ENCODE measurements at regions not wholly inside any gene's neighbourhood (a gene's known extent, or its start where the extent isn't known, plus 50 kb on each side); places are given as distances from the start of the nearest gene placed in this dataset.
A peak's percentile ranks its signal among the peaks of the same experiment; 100 is the strongest.

DNA sequence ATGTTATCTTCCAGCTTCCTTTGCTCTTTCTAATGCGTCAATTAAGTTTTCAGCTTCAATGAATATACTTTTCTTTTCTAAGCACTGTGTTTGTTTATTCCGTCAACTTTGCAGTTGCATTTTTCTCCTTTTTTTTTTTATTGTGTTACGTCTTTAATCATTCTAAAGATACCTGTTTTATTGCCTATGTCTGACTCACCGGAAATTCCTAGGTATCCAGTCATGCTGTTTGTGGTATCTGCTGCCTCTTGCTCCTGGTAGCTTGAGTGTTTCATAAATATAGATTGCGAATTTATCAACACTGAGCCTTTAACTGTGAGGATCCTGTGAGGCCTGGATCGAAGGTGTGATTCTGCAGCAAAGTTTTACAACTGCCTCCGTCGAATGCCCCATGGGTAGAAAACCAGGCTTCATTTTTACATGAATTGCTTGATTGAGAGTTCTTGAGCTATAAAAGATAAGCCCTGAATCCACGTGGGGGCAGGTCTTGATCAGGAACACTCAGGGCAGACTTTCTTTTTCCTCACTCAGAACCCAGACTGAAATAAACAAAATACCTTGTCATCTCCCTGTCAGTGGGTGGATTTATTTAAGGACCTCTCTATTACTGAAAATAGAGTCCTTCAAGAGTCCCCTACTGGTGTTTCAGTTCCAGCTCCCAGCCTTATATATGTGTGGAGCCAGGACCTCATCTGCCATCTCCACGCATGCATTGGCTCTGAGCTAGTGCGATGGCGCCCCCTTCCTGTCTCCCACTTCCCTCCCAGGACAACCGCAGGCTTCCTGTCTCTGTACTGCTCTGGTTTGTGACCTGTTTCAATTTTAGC lies 60.1 kb upstream of the LRRC1 start:
- intact Hi-C loops (cut with DNase I) = no loop called here
- Histone ChIP-seq H3K36me3 (no peaks in the 10 kb centered on the region), H3K27ac (no peak overlapping the region), H3K27me3 (replicated peaks; ENCODE audit: insufficient read depth) (no peaks in the 10 kb centered on the region), H3K4me3 (no peak overlapping the region), H3K4me1 (replicated peaks) (no peaks in the 10 kb centered on the region), H3K9me3 (no peaks in the 10 kb centered on the region)
- TF ChIP-seq POLR2A (IDR thresholded peaks at IDR 0.05) (no peak), POLR2AphosphoS5 (IDR thresholded peaks at IDR 0.05) (peak; percentile 17)
- WGBS = 59% methylated on average over 13 of the region's 13 CpGs
- DNase-seq (ENCODE audit: low spot score) = no peak

DNA sequence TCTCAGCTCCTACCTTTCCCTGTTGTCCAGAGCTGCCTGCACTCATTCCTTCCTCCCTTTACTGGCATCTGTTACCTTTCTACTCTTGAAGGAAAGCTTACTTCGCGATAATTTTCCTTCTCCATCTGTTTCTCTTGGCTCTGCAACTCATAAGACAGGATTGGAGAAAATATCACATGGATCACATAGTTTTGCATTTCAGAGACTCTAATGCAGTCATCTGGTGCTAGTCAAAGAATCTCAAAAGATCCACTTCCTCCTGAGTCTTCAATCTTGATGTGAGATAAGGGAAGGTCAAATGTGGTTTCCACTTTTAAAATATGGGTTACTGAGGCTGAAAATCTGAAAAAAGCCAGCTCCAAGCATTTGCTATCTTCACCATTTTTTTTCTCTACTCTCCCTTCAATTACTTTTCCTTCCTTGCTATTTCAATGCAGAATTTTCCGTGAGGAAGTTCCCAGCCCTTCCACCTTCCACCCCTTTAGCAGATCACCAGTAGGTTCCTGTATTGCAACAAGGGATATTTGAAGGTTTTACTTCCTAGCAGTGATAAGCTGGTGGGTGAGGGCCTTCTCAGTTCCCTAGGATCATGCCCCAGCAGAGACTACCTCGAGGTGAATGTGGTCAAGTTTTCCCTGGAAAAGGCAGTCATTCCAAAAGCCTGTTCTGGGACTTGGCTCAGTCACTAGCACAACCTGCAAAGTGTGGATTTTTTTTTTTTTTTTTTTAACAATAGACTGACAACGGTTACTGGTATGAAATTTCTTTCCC lies 62.8 kb upstream of the LRRC1 start:
- Histone ChIP-seq H3K4me1 (replicated peaks) (no peaks in the 10 kb centered on the region), H3K9me3 (no peaks in the 10 kb centered on the region), H3K4me3 (no peak overlapping the region), H3K27me3 (replicated peaks; ENCODE audit: insufficient read depth) (no peaks in the 10 kb centered on the region), H3K27ac (no peak overlapping the region), H3K36me3 (no peaks in the 10 kb centered on the region)
- TF ChIP-seq POLR2A (IDR thresholded peaks at IDR 0.05) (no peak), CTCF (IDR thresholded peaks at IDR 0.05) (no peak), POLR2AphosphoS5 (IDR thresholded peaks at IDR 0.05) (no peak)
- intact Hi-C loops (cut with DNase I) = no loop called here
- WGBS = 68% methylated on average over 5 of the region's 5 CpGs
- no peak for DNase-seq (ENCODE audit: low spot score)

DNA sequence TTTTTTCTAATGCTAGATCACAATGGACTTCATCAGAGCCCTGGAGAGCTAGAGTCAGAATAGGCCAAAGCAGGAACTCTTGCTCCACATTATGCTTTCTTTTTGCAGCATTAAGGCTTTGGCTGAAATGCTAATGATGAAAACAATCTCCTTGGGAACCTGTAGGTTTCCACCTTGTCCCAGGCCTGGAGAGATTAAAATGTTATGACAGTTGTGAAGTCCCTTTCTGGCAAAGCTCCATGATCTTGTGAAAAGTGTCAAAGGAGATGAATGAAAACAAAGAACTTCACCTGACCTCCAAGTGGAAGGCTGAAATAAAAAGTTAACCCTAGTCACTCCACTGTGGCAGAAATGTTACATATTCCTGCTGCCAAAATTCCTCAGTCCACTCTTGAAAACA lies 64.0 kb upstream of the LRRC1 start:
- no peak overlapping the region for H3K27ac ChIP-seq
- DNase-seq (ENCODE audit: low spot score) = no peak
- H3K36me3 ChIP-seq = no peaks in the 10 kb centered on the region
- H3K27me3 ChIP-seq (replicated peaks; ENCODE audit: insufficient read depth) = no peaks in the 10 kb centered on the region
- no peak for TF ChIP-seq POLR2A (IDR thresholded peaks at IDR 0.05)
- TF ChIP-seq CTCF (IDR thresholded peaks at IDR 0.05) = no peak
- no peak for TF ChIP-seq POLR2AphosphoS5 (IDR thresholded peaks at IDR 0.05)
- no peaks in the 10 kb centered on the region for H3K4me1 ChIP-seq (replicated peaks)
- intact Hi-C loops (cut with DNase I) = no loop called here
- no peaks in the 10 kb centered on the region for H3K9me3 ChIP-seq
- no peak overlapping the region for H3K4me3 ChIP-seq

- WGBS = 38% methylated on average over 9 of the region's 9 CpGs
- intact Hi-C loops (cut with DNase I) = loop anchor here (5.0 to 10.0 kb wide), 2 partner anchors 74 to 236 kb away; no protein-coding TSS in a partner anchor
- Histone ChIP-seq H3K27ac (no peak overlapping the region), H3K9me3 (no peaks in the 10 kb centered on the region), H3K36me3 (no peaks in the 10 kb centered on the region), H3K27me3 (replicated peaks; ENCODE audit: insufficient read depth) (no peaks in the 10 kb centered on the region), H3K4me3 (no peak overlapping the region), H3K4me1 (replicated peaks) (no peaks in the 10 kb centered on the region)
- no peak for TF ChIP-seq POLR2A (IDR thresholded peaks at IDR 0.05)
- TF ChIP-seq POLR2AphosphoS5 (IDR thresholded peaks at IDR 0.05) = peak; percentile 26
- peak in 3 of 4 experiments; percentile 54 to 83 (median 73) for TF ChIP-seq CTCF (IDR thresholded peaks at IDR 0.05)
- peak; percentile 21 for DNase-seq (ENCODE audit: low spot score)
These were observed 63.1 kb upstream of the KLHL31 start for GRCh38 chr6:53728570-53729194.

- Histone ChIP-seq H3K27me3 (replicated peaks; ENCODE audit: insufficient read depth) (no peaks in the 10 kb centered on the region), H3K4me1 (replicated peaks) (no peaks in the 10 kb centered on the region), H3K9me3 (no peaks in the 10 kb centered on the region), H3K4me3 (no peak overlapping the region), H3K27ac (no peak overlapping the region), H3K36me3 (no peaks in the 10 kb centered on the region)
- no peak for DNase-seq (ENCODE audit: low spot score)
- intact Hi-C loops (cut with DNase I) = loop anchor here (5.0 to 10.0 kb wide), 2 partner anchors 73 to 235 kb away; no protein-coding TSS in a partner anchor
- 86% methylated on average over 5 of the region's 5 CpGs for WGBS
- TF ChIP-seq CTCF (IDR thresholded peaks at IDR 0.05) (no peak), POLR2A (IDR thresholded peaks at IDR 0.05) (no peak), POLR2AphosphoS5 (IDR thresholded peaks at IDR 0.05) (no peak)
These were observed 62.2 kb upstream of the KLHL31 start for GRCh38 chr6:53727748-53728147.

Measured in prostate gland (tissue), 2 donors.